ENCODE measurements at regions not wholly inside any gene's neighbourhood (a gene's known extent, or its start where the extent isn't known, plus 50 kb on each side); places are given as distances from the start of the nearest gene placed in this dataset.
"Not testable (repeated sequence)": the region's sequence is repeated elsewhere in the genome, so short reads cannot be mapped to it uniquely, and the experiment has no call there.

GRCh38 chr9:1171546-1171945, 121.4 kb downstream of the DMRT2 start:
- Histone ChIP-seq H3K4me1 (ENCODE audit: control insufficient read depth in 1 of 2, extremely low read depth in 1 of 2, insufficient read depth in 2 of 2, low read length in 2 of 2) (no peaks in the 10 kb centered on the region), H3K4me3 (ENCODE audit: control insufficient read depth in 1 of 2, extremely low read depth in 1 of 2, low read length in 1 of 2) (no peak overlapping the region), H3K27ac (ENCODE audit: low read length) (no peak overlapping the region), H3K36me3 (ENCODE audit: control insufficient read depth in 2 of 2, extremely low read depth in 1 of 2, insufficient read depth in 1 of 2, low read length in 1 of 2) (no peaks in the 10 kb centered on the region), H3K9me3 (no peaks in the 10 kb centered on the region), H3K27me3 (replicated peaks in 1 of 2; ENCODE audit: control insufficient read depth in 2 of 2, extremely low read depth in 1 of 2, insufficient read depth in 2 of 2, low read length in 1 of 2) (no peaks in the 10 kb centered on the region)
- POLR2A ChIA-PET = no interaction called here
- DNase-seq = no peak
- no peak overlapping the region for H3K27ac Mint-ChIP-seq
- no peak for ATAC-seq (replicated peaks in 1 of 4)
- CTCF ChIA-PET = no interaction called here
- no peaks in the 10 kb centered on the region for H3K36me3 Mint-ChIP-seq
- H3K4me3 Mint-ChIP-seq = no peak overlapping the region
- WGBS (ENCODE audit: insufficient coverage) = 25% methylated on average over 2 of the region's 5 CpGs
- H3K27me3 Mint-ChIP-seq = no peaks in the 10 kb centered on the region
- H3K9me3 Mint-ChIP-seq = peaks cover 4 to 7% (median 5%) of the 10 kb centered on the region in 3 donors
- H3K4me1 Mint-ChIP-seq = no peaks in the 10 kb centered on the region

DNA sequence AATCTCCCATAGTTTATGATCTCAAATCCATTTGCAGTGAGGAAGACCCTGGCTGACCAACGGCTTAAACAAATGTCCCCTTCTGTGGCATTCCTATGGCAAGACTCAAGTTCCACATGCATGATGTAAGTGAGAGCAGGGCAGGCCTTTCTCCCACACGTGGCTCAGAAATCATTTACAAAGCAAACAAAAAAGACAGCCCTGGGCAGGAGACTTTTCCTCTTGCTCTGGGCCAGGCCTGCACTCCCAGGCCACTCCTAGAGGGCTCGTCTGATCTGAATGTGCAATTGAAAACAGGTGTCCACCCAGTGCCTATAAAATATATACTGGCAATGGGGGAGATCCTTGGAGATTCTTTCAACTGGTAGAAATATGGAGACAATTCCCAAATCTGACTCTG, 123.1 kb downstream of the DMRT2 start:
- DNase-seq = no peak
- POLR2A ChIA-PET = no interaction called here
- Histone ChIP-seq H3K36me3 (ENCODE audit: control insufficient read depth in 2 of 2, extremely low read depth in 1 of 2, insufficient read depth in 1 of 2, low read length in 1 of 2) (no peaks in the 10 kb centered on the region), H3K4me1 (ENCODE audit: control insufficient read depth in 1 of 2, extremely low read depth in 1 of 2, insufficient read depth in 2 of 2, low read length in 2 of 2) (no peaks in the 10 kb centered on the region), H3K27me3 (replicated peaks in 1 of 2; ENCODE audit: control insufficient read depth in 2 of 2, extremely low read depth in 1 of 2, insufficient read depth in 2 of 2, low read length in 1 of 2) (no peaks in the 10 kb centered on the region), H3K27ac (ENCODE audit: low read length) (no peak overlapping the region), H3K4me3 (ENCODE audit: control insufficient read depth in 1 of 2, extremely low read depth in 1 of 2, low read length in 1 of 2) (no peak overlapping the region), H3K9me3 (no peaks in the 10 kb centered on the region)
- Mint-ChIP-seq H3K4me1 (no peaks in the 10 kb centered on the region), H3K4me3 (no peak overlapping the region), H3K27me3 (peaks cover 0 to 2% of the 10 kb centered on the region in 2 donors), H3K9me3 (peaks cover 0 to 8% (median 5%) of the 10 kb centered on the region in 3 donors), H3K27ac (no peak overlapping the region), H3K36me3 (no peaks in the 10 kb centered on the region)
- ATAC-seq (replicated peaks in 1 of 4) = no peak
- 50% methylated on average over 1 of the region's 3 CpGs for WGBS (ENCODE audit: insufficient coverage)
- CTCF ChIA-PET = no interaction called here

- Histone ChIP-seq H3K27me3 (replicated peaks in 1 of 2; ENCODE audit: control insufficient read depth in 2 of 2, extremely low read depth in 1 of 2, insufficient read depth in 2 of 2, low read length in 1 of 2) (no peaks in the 10 kb centered on the region), H3K36me3 (ENCODE audit: control insufficient read depth in 2 of 2, extremely low read depth in 1 of 2, insufficient read depth in 1 of 2, low read length in 1 of 2) (no peaks in the 10 kb centered on the region), H3K27ac (ENCODE audit: low read length) (no peak overlapping the region), H3K4me1 (ENCODE audit: control insufficient read depth in 1 of 2, extremely low read depth in 1 of 2, insufficient read depth in 2 of 2, low read length in 2 of 2) (no peaks in the 10 kb centered on the region), H3K4me3 (ENCODE audit: control insufficient read depth in 1 of 2, extremely low read depth in 1 of 2, low read length in 1 of 2) (no peak overlapping the region), H3K9me3 (no peaks in the 10 kb centered on the region)
- POLR2A ChIA-PET = no interaction called here
- peaks cover 0 to 8% (median 3%) of the 10 kb centered on the region in 3 donors for H3K9me3 Mint-ChIP-seq
- peaks cover 0 to 4% of the 10 kb centered on the region in 2 donors for H3K27me3 Mint-ChIP-seq
- no peak overlapping the region for H3K27ac Mint-ChIP-seq
- 60% methylated on average over 1 of the region's 6 CpGs for WGBS (ENCODE audit: insufficient coverage)
- H3K4me3 Mint-ChIP-seq = no peak overlapping the region
- ATAC-seq (replicated peaks in 1 of 4) (no peak), DNase-seq (no peak)
- H3K4me1 Mint-ChIP-seq = no peaks in the 10 kb centered on the region
- CTCF ChIA-PET = no interaction called here
- H3K36me3 Mint-ChIP-seq = no peaks in the 10 kb centered on the region
These were observed 123.8 kb downstream of the DMRT2 start for GRCh38 chr9:1173993-1174392.

- H3K4me3 Mint-ChIP-seq = no peak overlapping the region
- POLR2A ChIA-PET = no interaction called here
- peaks cover 0 to 4% of the 10 kb centered on the region in 2 donors for H3K27me3 Mint-ChIP-seq
These were observed 129.2 kb downstream of the DMRT2 start for GRCh38 chr9:1179366-1179765.

GRCh38 chr9:1184146-1184545, 134.0 kb downstream of the DMRT2 start:
- H3K27ac ChIP-seq (ENCODE audit: low read length) = no peak overlapping the region
- no peaks in the 10 kb centered on the region for H3K9me3 ChIP-seq
- H3K27ac Mint-ChIP-seq = no peak overlapping the region
- ATAC-seq (replicated peaks in 1 of 4) = no peak
- H3K4me1 ChIP-seq (ENCODE audit: control insufficient read depth in 1 of 2, extremely low read depth in 1 of 2, insufficient read depth in 2 of 2, low read length in 2 of 2) = no peaks in the 10 kb centered on the region
- no peak overlapping the region for H3K4me3 ChIP-seq (ENCODE audit: control insufficient read depth in 1 of 2, extremely low read depth in 1 of 2, low read length in 1 of 2)
- no peak for DNase-seq
- no peaks in the 10 kb centered on the region for H3K27me3 ChIP-seq (replicated peaks in 1 of 2; ENCODE audit: control insufficient read depth in 2 of 2, extremely low read depth in 1 of 2, insufficient read depth in 2 of 2, low read length in 1 of 2)
- H3K9me3 Mint-ChIP-seq = peaks cover 7 to 12% (median 10%) of the 10 kb centered on the region in 3 donors
- POLR2A ChIA-PET = no interaction called here
- no peak overlapping the region for H3K4me3 Mint-ChIP-seq
- CTCF ChIA-PET = no interaction called here
- no peaks in the 10 kb centered on the region for H3K36me3 ChIP-seq (ENCODE audit: control insufficient read depth in 2 of 2, extremely low read depth in 1 of 2, insufficient read depth in 1 of 2, low read length in 1 of 2)
- no peaks in the 10 kb centered on the region for H3K27me3 Mint-ChIP-seq
- no peaks in the 10 kb centered on the region for H3K36me3 Mint-ChIP-seq
- H3K4me1 Mint-ChIP-seq = no peaks in the 10 kb centered on the region

More at GRCh38 chr9:1179366-1179765, 129.2 kb downstream of the DMRT2 start:
- H3K9me3 ChIP-seq = no peaks in the 10 kb centered on the region
- H3K36me3 ChIP-seq (ENCODE audit: control insufficient read depth in 2 of 2, extremely low read depth in 1 of 2, insufficient read depth in 1 of 2, low read length in 1 of 2) = no peaks in the 10 kb centered on the region
- H3K4me3 ChIP-seq (ENCODE audit: control insufficient read depth in 1 of 2, extremely low read depth in 1 of 2, low read length in 1 of 2) = no peak overlapping the region
- DNase-seq (no peak), ATAC-seq (replicated peaks in 1 of 4) (no peak)
- CTCF ChIA-PET = no interaction called here
- peaks cover 2 to 5% (median 4%) of the 10 kb centered on the region in 3 donors for H3K9me3 Mint-ChIP-seq
- no peaks in the 10 kb centered on the region for H3K36me3 Mint-ChIP-seq
- H3K27ac Mint-ChIP-seq = no peak overlapping the region
- H3K27me3 ChIP-seq (replicated peaks in 1 of 2; ENCODE audit: control insufficient read depth in 2 of 2, extremely low read depth in 1 of 2, insufficient read depth in 2 of 2, low read length in 1 of 2) = no peaks in the 10 kb centered on the region
- no peak overlapping the region for H3K27ac ChIP-seq (ENCODE audit: low read length)
- no peaks in the 10 kb centered on the region for H3K4me1 Mint-ChIP-seq
- no peaks in the 10 kb centered on the region for H3K4me1 ChIP-seq (ENCODE audit: control insufficient read depth in 1 of 2, extremely low read depth in 1 of 2, insufficient read depth in 2 of 2, low read length in 2 of 2)
- 42% methylated on average over 1 of the region's 2 CpGs for WGBS (ENCODE audit: insufficient coverage)

DNA sequence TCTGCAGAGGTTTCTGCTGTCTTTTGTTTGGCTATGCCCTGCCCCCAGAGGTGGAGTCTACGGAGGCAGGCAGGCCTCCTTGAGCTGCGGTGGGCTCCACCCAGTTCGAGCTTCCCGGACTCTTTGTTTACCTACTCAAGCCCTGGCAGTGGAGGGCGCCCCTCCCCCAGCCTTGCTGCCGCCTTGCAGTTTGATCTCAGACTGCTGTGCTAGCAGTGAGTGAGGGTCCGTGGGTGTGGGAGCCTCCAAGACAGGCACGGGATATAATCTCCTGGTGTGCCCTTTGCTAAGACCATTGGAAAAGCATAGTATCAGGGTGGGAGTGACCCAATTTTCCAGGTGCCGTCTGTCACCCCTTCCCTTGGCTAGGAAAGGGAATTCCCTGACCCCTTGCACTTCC, 137.0 kb downstream of the DMRT2 start:
- H3K27ac Mint-ChIP-seq; H3K36me3 ChIP-seq (ENCODE audit: control insufficient read depth in 2 of 2, extremely low read depth in 1 of 2, insufficient read depth in 1 of 2, low read length in 1 of 2); H3K27me3 ChIP-seq (replicated peaks in 1 of 2; ENCODE audit: control insufficient read depth in 2 of 2, extremely low read depth in 1 of 2, insufficient read depth in 2 of 2, low read length in 1 of 2); H3K4me1 Mint-ChIP-seq; POLR2A ChIA-PET; DNase-seq; H3K9me3 ChIP-seq; H3K27ac ChIP-seq (ENCODE audit: low read length); H3K4me1 ChIP-seq (ENCODE audit: control insufficient read depth in 1 of 2, extremely low read depth in 1 of 2, insufficient read depth in 2 of 2, low read length in 2 of 2); ATAC-seq (replicated peaks in 1 of 4); H3K27me3 Mint-ChIP-seq; H3K4me3 Mint-ChIP-seq; H3K36me3 Mint-ChIP-seq; H3K4me3 ChIP-seq (ENCODE audit: control insufficient read depth in 1 of 2, extremely low read depth in 1 of 2, low read length in 1 of 2); CTCF ChIA-PET: not testable (repeated sequence)
- WGBS (ENCODE audit: insufficient coverage) = 88% methylated on average over 5 of the region's 9 CpGs
- H3K9me3 Mint-ChIP-seq = peaks cover 5 to 12% (median 7%) of the 10 kb centered on the region in 3 donors

- H3K4me3 ChIP-seq (ENCODE audit: control insufficient read depth in 1 of 2, extremely low read depth in 1 of 2, low read length in 1 of 2); H3K27me3 Mint-ChIP-seq; H3K4me1 Mint-ChIP-seq; CTCF ChIA-PET; H3K27ac ChIP-seq (ENCODE audit: low read length); H3K27ac Mint-ChIP-seq; H3K4me3 Mint-ChIP-seq; DNase-seq; H3K27me3 ChIP-seq (replicated peaks in 1 of 2; ENCODE audit: control insufficient read depth in 2 of 2, extremely low read depth in 1 of 2, insufficient read depth in 2 of 2, low read length in 1 of 2); H3K36me3 ChIP-seq (ENCODE audit: control insufficient read depth in 2 of 2, extremely low read depth in 1 of 2, insufficient read depth in 1 of 2, low read length in 1 of 2); POLR2A ChIA-PET; H3K4me1 ChIP-seq (ENCODE audit: control insufficient read depth in 1 of 2, extremely low read depth in 1 of 2, insufficient read depth in 2 of 2, low read length in 2 of 2); ATAC-seq (replicated peaks in 1 of 4); H3K9me3 ChIP-seq; H3K36me3 Mint-ChIP-seq: not testable (repeated sequence)
- peaks cover 0 to 12% (median 4%) of the 10 kb centered on the region in 3 donors for H3K9me3 Mint-ChIP-seq
- WGBS (ENCODE audit: insufficient coverage) = 84% methylated on average over 5 of the region's 5 CpGs
These were observed 145.5 kb downstream of the DMRT2 start for GRCh38 chr9:1195636-1196035.

Measured in T-cell (primary cell).